Natural killer cell (primary cell): ENCODE measurements at regions not wholly inside any gene's neighbourhood (a gene's known extent, or its start where the extent isn't known, plus 50 kb on each side); places are given as distances from the start of the nearest gene placed in this dataset.

Experiments used
- ATAC-seq, 3 donors: fragments of 150-1000 bp in 2 of 3; fragments of 200-7000 bp in 1 of 3; cut with Tn5 transposase; 1 replicate in 1 of 3; 2 replicates in 2 of 3; pipeline ENCODE4 v1.10.0; 2021; ENCODE audit warnings: mild to moderate bottlenecking in 2 of 3, moderate library complexity in 2 of 3
- DNase-seq, 2 donors: peaks; one replicate each; pipeline versions ENCODE4 v3.0.0 to v3.0.0-alpha.2; 2013 to 2021; ENCODE audit warnings: mixed read lengths in 1 of 2
- H3K27ac ChIP-seq: one replicate; pipeline ENCODE4 v1.5.1; 2013; ENCODE audit warnings: mild to moderate bottlenecking, low read length
- H3K27me3 ChIP-seq: one replicate; pipeline ENCODE4 v1.6.1; 2013; ENCODE audit warnings: low read length; ENCODE audit not compliant: control insufficient read depth, insufficient read depth
- H3K36me3 ChIP-seq: one replicate; pipeline ENCODE4 v1.6.1; 2013; ENCODE audit warnings: low read length; ENCODE audit not compliant: control insufficient read depth, insufficient read depth
- H3K4me1 ChIP-seq: one replicate; pipeline ENCODE4 v1.6.1; 2013; ENCODE audit warnings: low read length; ENCODE audit not compliant: control insufficient read depth, insufficient read depth
- H3K4me3 ChIP-seq: one replicate; pipeline ENCODE4 v1.5.1; 2013; ENCODE audit warnings: low read length
- H3K9me3 ChIP-seq: one replicate; pipeline ENCODE4 v1.6.1; 2013; ENCODE audit warnings: low read length; ENCODE audit not compliant: control insufficient read depth, insufficient read depth
- H3K27ac Mint-ChIP-seq, 2 donors: one replicate each; pipeline ENCODE4 v1.8.0; 2022; ENCODE audit warnings: mild to moderate bottlenecking in 2 of 2, mixed read lengths in 2 of 2, moderate library complexity in 1 of 2
- H3K27me3 Mint-ChIP-seq, 2 donors: one replicate each; pipeline ENCODE4 v1.8.0; 2022; ENCODE audit warnings: low read depth in 2 of 2, mixed read lengths in 2 of 2
- H3K36me3 Mint-ChIP-seq: one replicate; pipeline ENCODE4 v1.8.0; 2022; ENCODE audit warnings: mixed read lengths
- H3K4me1 Mint-ChIP-seq, 2 donors: one replicate each; pipeline ENCODE4 v1.8.0; 2022; ENCODE audit warnings: mixed read lengths in 2 of 2
- H3K4me3 Mint-ChIP-seq: one replicate; pipeline ENCODE4 v1.8.0; 2022; ENCODE audit warnings: mild to moderate bottlenecking, moderate library complexity, mixed read lengths
- H3K9me3 Mint-ChIP-seq, 2 donors: one replicate each; pipeline ENCODE4 v1.8.0; 2022; ENCODE audit warnings: mixed read lengths in 2 of 2
- WGBS: methylation state at CpG from one replicate; pipeline ENCODE4 v1.1.7; 2013; ENCODE audit warnings: missing lambda C conversion rate; ENCODE audit not compliant: insufficient coverage; 5-methylcytosine and 5-hydroxymethylcytosine counted together
- intact Hi-C: fragments of 100-400 bp; cut with micrococcal nuclease; formaldehyde crosslinking; loops from one replicate; pipeline ENCODE4 v1.14.2; 2022
- TF ChIP-seq, protein P1 (sequence below): fragments of 200-600 bp; IDR thresholded peaks from one replicate; pipeline ENCODE4 v1.8.0; 2022; ENCODE audit warnings: antibody characterized with exemption

DNA sequence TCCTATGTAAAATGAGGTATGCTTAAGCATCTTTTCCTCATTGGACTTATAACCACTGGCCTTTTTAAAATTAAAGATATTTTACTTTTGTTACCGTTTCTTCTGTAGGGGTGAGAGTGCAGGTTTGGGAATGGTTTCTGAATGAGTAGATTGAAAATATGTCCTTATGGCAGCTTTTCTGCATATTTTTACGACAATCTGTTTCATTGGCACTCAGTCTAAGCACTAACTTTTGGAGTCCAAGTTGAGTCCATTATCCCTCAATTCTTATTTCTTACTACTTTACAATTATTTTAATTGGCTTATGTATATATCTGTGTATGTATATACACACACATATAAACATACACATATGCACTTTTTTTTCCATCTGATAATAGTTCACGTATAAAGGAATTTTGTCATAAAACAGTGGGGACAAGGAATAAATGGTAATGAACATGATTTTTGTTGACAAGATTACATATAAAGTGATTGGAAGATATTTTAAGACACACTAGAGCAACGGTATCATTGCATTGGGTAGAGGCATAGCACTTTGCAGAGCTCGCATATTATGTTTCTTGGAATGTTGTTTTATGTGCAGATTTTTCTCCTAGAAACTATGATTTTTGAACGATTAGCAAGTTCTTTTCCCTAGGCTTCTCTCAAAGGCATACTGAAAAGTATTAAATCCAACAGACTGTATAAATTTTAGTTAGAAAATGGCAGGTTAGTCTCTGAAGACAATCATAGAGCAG is 133.0 kb downstream of the FAT4 start:
- Mint-ChIP-seq H3K27me3 (no peaks in the 10 kb centered on the region), H3K27ac (no peak overlapping the region), H3K36me3 (peaks cover 14% of the 10 kb centered on the region), H3K9me3 (peaks cover 0 to 2% of the 10 kb centered on the region in 2 donors), H3K4me1 (no peaks in the 10 kb centered on the region), H3K4me3 (no peak overlapping the region)
- Histone ChIP-seq H3K4me1 (no peaks in the 10 kb centered on the region), H3K4me3 (no peak overlapping the region), H3K36me3 (no peaks in the 10 kb centered on the region), H3K27ac (no peak overlapping the region), H3K9me3 (no peaks in the 10 kb centered on the region), H3K27me3 (no peaks in the 10 kb centered on the region)
- intact Hi-C loops = no loop called here
- ATAC-seq (no peak), DNase-seq (no peak)
- WGBS = 89% methylated on average over 2 of the region's 6 CpGs
- TF ChIP-seq, protein P1, sequence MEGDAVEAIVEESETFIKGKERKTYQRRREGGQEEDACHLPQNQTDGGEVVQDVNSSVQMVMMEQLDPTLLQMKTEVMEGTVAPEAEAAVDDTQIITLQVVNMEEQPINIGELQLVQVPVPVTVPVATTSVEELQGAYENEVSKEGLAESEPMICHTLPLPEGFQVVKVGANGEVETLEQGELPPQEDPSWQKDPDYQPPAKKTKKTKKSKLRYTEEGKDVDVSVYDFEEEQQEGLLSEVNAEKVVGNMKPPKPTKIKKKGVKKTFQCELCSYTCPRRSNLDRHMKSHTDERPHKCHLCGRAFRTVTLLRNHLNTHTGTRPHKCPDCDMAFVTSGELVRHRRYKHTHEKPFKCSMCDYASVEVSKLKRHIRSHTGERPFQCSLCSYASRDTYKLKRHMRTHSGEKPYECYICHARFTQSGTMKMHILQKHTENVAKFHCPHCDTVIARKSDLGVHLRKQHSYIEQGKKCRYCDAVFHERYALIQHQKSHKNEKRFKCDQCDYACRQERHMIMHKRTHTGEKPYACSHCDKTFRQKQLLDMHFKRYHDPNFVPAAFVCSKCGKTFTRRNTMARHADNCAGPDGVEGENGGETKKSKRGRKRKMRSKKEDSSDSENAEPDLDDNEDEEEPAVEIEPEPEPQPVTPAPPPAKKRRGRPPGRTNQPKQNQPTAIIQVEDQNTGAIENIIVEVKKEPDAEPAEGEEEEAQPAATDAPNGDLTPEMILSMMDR = no peak

DNA sequence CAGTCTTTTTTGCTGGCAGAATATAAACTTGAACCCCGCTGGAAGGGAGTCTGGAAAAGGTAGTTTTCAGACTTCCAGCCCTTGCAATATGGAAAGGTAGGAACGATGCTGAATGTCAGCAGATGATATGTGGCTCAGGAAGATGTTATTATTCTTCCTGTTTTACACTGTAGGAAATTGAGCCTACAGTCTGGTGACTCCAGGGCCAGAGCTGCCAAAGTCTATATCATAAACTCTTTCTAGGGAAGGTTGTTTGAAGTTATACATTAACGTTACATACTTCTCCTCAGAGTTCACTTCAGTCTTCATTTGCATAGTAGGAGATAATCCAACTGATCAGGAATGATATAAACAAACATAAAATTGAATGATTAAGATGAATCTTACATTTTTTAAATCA is 141.3 kb downstream of the FAT4 start:
- Histone ChIP-seq H3K36me3 (no peaks in the 10 kb centered on the region), H3K27me3 (no peaks in the 10 kb centered on the region), H3K4me3 (no peak overlapping the region), H3K9me3 (no peaks in the 10 kb centered on the region), H3K4me1 (no peaks in the 10 kb centered on the region), H3K27ac (no peak overlapping the region)
- no peaks in the 10 kb centered on the region for H3K4me1 Mint-ChIP-seq
- intact Hi-C loops = no loop called here
- TF ChIP-seq, protein P1 = no peak
- no peak overlapping the region for H3K27ac Mint-ChIP-seq
- no peak overlapping the region for H3K4me3 Mint-ChIP-seq
- H3K36me3 Mint-ChIP-seq = no peaks in the 10 kb centered on the region
- WGBS = 46% methylated on average over 2 of the region's 3 CpGs
- ATAC-seq (no peak), DNase-seq (no peak)
- H3K27me3 Mint-ChIP-seq = no peaks in the 10 kb centered on the region
- peaks cover 0 to 2% of the 10 kb centered on the region in 2 donors for H3K9me3 Mint-ChIP-seq

DNA sequence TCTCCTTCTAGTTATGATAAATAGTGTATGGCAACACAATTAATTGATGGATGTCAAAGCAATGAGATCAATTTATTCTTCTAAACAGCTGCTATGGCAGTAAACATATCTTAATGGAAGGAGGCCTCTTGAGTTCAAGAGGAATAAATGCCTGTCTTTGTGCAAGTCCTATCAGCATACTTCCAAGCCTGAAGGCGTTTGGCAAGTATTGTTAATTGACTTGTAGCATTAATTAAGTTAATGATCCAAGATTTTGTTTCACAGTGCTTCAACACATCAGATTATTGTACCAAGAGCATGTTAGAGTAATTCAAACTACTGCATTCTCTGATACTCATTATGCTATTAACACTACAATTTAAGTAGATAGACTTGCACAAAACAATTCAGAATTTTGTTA is 144.8 kb downstream of the FAT4 start:
- H3K36me3 ChIP-seq = no peaks in the 10 kb centered on the region
- Mint-ChIP-seq H3K4me3 (no peak overlapping the region), H3K27ac (no peak overlapping the region), H3K9me3 (peaks cover 0 to 2% of the 10 kb centered on the region in 2 donors), H3K4me1 (peaks cover 15 to 16% of the 10 kb centered on the region in 2 donors), H3K27me3 (no peaks in the 10 kb centered on the region), H3K36me3 (no peaks in the 10 kb centered on the region)
- no peak overlapping the region for H3K4me3 ChIP-seq
- H3K9me3 ChIP-seq = no peaks in the 10 kb centered on the region
- DNase-seq = no peak
- no peak overlapping the region for H3K27ac ChIP-seq
- intact Hi-C loops = no loop called here
- ATAC-seq = no peak
- WGBS = 78% methylated on average over 1 of the region's 1 CpG
- no peaks in the 10 kb centered on the region for H3K4me1 ChIP-seq
- H3K27me3 ChIP-seq = no peaks in the 10 kb centered on the region
- TF ChIP-seq, protein P1 = no peak
